ENCODE measurements at regions not wholly inside any gene's neighbourhood (a gene's known extent, or its start where the extent isn't known, plus 50 kb on each side); places are given as distances from the start of the nearest gene placed in this dataset.
"Not testable (repeated sequence)": the region's sequence is repeated elsewhere in the genome, so short reads cannot be mapped to it uniquely, and the experiment has no call there.

DNA sequence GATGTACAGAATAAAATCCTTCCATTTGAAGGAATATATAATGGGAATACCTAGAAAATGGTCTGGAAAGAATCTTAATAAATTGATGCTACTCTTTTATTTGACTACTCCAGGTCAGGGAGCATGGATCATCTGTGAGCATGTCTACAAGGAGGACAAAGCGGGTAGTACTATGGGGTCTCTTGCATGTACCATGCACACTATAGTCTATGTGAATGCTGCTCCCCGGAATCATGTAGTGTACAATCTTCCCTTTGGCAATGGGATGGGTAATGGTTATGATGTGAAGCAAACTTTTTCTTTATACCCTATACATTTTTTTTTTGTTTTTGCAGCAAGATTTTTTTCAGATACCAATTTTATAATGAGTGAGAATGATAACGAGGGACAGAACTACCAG lies 139.1 kb downstream of the SYT15 start:
- H4K20me1 ChIP-seq (ENCODE audit: insufficient read depth, low read length); H3K36me3 ChIP-seq (replicated peaks in 1 of 2; ENCODE audit: control insufficient read depth in 1 of 2, insufficient read depth in 2 of 2, low read length in 2 of 2); H3K4me2 ChIP-seq (replicated peaks; ENCODE audit: extremely low read depth, low read length, poor library complexity, severe bottlenecking); H3K27me3 Mint-ChIP-seq (ENCODE audit: low read depth in 3 of 3); H3K9me3 Mint-ChIP-seq; H3K4me1 ChIP-seq (ENCODE audit: control insufficient read depth in 1 of 2, insufficient read depth in 2 of 2, low read length in 2 of 2); DNase-seq; H3K4me1 Mint-ChIP-seq; H3K9me3 ChIP-seq (replicated peaks in 1 of 2; ENCODE audit: control insufficient read depth in 1 of 2, insufficient read depth in 1 of 2, low read length in 2 of 2); H3K36me3 Mint-ChIP-seq; intact Hi-C loops (cut with micrococcal nuclease); H3K9ac ChIP-seq (ENCODE audit: insufficient read depth, low read length, poor library complexity, severe bottlenecking); H3K4me3 ChIP-seq (replicated peaks in 1 of 3; ENCODE audit: low read depth in 2 of 3, low read length in 3 of 3); H3K27ac ChIP-seq (ENCODE audit: low read depth in 1 of 2, low read length in 2 of 2); H3K27ac Mint-ChIP-seq; H3K79me2 ChIP-seq (ENCODE audit: insufficient read depth, low read length); H3K4me3 Mint-ChIP-seq; H3K27me3 ChIP-seq (ENCODE audit: control insufficient read depth in 2 of 2, insufficient read depth in 2 of 2, low read length in 2 of 2); H2AFZ ChIP-seq (ENCODE audit: insufficient read depth, low read depth, low read length, poor library complexity, severe bottlenecking): not testable (repeated sequence)
- WGBS (ENCODE audit: insufficient coverage): no CpG with 5 or more reads among the region's 3 CpGs

- H3K36me3 ChIP-seq (replicated peaks in 1 of 2; ENCODE audit: control insufficient read depth in 1 of 2, insufficient read depth in 2 of 2, low read length in 2 of 2); H3K9me3 Mint-ChIP-seq; DNase-seq; H4K20me1 ChIP-seq (ENCODE audit: insufficient read depth, low read length); intact Hi-C loops (cut with micrococcal nuclease); H2AFZ ChIP-seq (ENCODE audit: insufficient read depth, low read depth, low read length, poor library complexity, severe bottlenecking); H3K27ac ChIP-seq (ENCODE audit: low read depth in 1 of 2, low read length in 2 of 2); H3K4me1 ChIP-seq (ENCODE audit: control insufficient read depth in 1 of 2, insufficient read depth in 2 of 2, low read length in 2 of 2); H3K27ac Mint-ChIP-seq; H3K79me2 ChIP-seq (ENCODE audit: insufficient read depth, low read length); H3K27me3 ChIP-seq (ENCODE audit: control insufficient read depth in 2 of 2, insufficient read depth in 2 of 2, low read length in 2 of 2); H3K27me3 Mint-ChIP-seq (ENCODE audit: low read depth in 3 of 3); H3K9ac ChIP-seq (ENCODE audit: insufficient read depth, low read length, poor library complexity, severe bottlenecking); H3K4me2 ChIP-seq (replicated peaks; ENCODE audit: extremely low read depth, low read length, poor library complexity, severe bottlenecking); H3K36me3 Mint-ChIP-seq; H3K4me3 ChIP-seq (replicated peaks in 1 of 3; ENCODE audit: low read depth in 2 of 3, low read length in 3 of 3); H3K4me3 Mint-ChIP-seq; H3K4me1 Mint-ChIP-seq; H3K9me3 ChIP-seq (replicated peaks in 1 of 2; ENCODE audit: control insufficient read depth in 1 of 2, insufficient read depth in 1 of 2, low read length in 2 of 2): not testable (repeated sequence)
- WGBS (ENCODE audit: insufficient coverage): no CpG with 5 or more reads among the region's 1 CpG
Observed at GRCh38 chr10:46720386-46720785, 141.5 kb downstream of the SYT15 start.

GRCh38 chr10:46720811-46721518 lies 142.0 kb downstream of the SYT15 start:
- H3K9me3 ChIP-seq (replicated peaks in 1 of 2; ENCODE audit: control insufficient read depth in 1 of 2, insufficient read depth in 1 of 2, low read length in 2 of 2); H3K9me3 Mint-ChIP-seq; H3K27ac Mint-ChIP-seq; intact Hi-C loops (cut with micrococcal nuclease); H4K20me1 ChIP-seq (ENCODE audit: insufficient read depth, low read length); H3K27ac ChIP-seq (ENCODE audit: low read depth in 1 of 2, low read length in 2 of 2); H3K79me2 ChIP-seq (ENCODE audit: insufficient read depth, low read length); H3K27me3 ChIP-seq (ENCODE audit: control insufficient read depth in 2 of 2, insufficient read depth in 2 of 2, low read length in 2 of 2); H3K4me1 Mint-ChIP-seq; H3K36me3 ChIP-seq (replicated peaks in 1 of 2; ENCODE audit: control insufficient read depth in 1 of 2, insufficient read depth in 2 of 2, low read length in 2 of 2); H3K9ac ChIP-seq (ENCODE audit: insufficient read depth, low read length, poor library complexity, severe bottlenecking); H3K4me3 Mint-ChIP-seq; H3K4me2 ChIP-seq (replicated peaks; ENCODE audit: extremely low read depth, low read length, poor library complexity, severe bottlenecking); H3K27me3 Mint-ChIP-seq (ENCODE audit: low read depth in 3 of 3); H3K36me3 Mint-ChIP-seq; DNase-seq; H3K4me3 ChIP-seq (replicated peaks in 1 of 3; ENCODE audit: low read depth in 2 of 3, low read length in 3 of 3); H2AFZ ChIP-seq (ENCODE audit: insufficient read depth, low read depth, low read length, poor library complexity, severe bottlenecking); H3K4me1 ChIP-seq (ENCODE audit: control insufficient read depth in 1 of 2, insufficient read depth in 2 of 2, low read length in 2 of 2): not testable (repeated sequence)
- no CpG with 5 or more reads among the region's 4 CpGs for WGBS (ENCODE audit: insufficient coverage)

GRCh38 chr10:46724258-46724657 lies 145.3 kb downstream of the SYT15 start:
- no CpG with 5 or more reads among the region's 3 CpGs for WGBS (ENCODE audit: insufficient coverage)

More at GRCh38 chr10:46724258-46724657, 145.3 kb downstream of the SYT15 start:
- H3K27ac ChIP-seq (ENCODE audit: low read depth in 1 of 2, low read length in 2 of 2); DNase-seq; H3K27me3 Mint-ChIP-seq (ENCODE audit: low read depth in 3 of 3); H3K4me2 ChIP-seq (replicated peaks; ENCODE audit: extremely low read depth, low read length, poor library complexity, severe bottlenecking); H3K9me3 Mint-ChIP-seq; H3K36me3 ChIP-seq (replicated peaks in 1 of 2; ENCODE audit: control insufficient read depth in 1 of 2, insufficient read depth in 2 of 2, low read length in 2 of 2); H3K27ac Mint-ChIP-seq; intact Hi-C loops (cut with micrococcal nuclease); H2AFZ ChIP-seq (ENCODE audit: insufficient read depth, low read depth, low read length, poor library complexity, severe bottlenecking); H4K20me1 ChIP-seq (ENCODE audit: insufficient read depth, low read length); H3K4me1 Mint-ChIP-seq; H3K27me3 ChIP-seq (ENCODE audit: control insufficient read depth in 2 of 2, insufficient read depth in 2 of 2, low read length in 2 of 2); H3K79me2 ChIP-seq (ENCODE audit: insufficient read depth, low read length); H3K4me1 ChIP-seq (ENCODE audit: control insufficient read depth in 1 of 2, insufficient read depth in 2 of 2, low read length in 2 of 2); H3K4me3 ChIP-seq (replicated peaks in 1 of 3; ENCODE audit: low read depth in 2 of 3, low read length in 3 of 3); H3K9me3 ChIP-seq (replicated peaks in 1 of 2; ENCODE audit: control insufficient read depth in 1 of 2, insufficient read depth in 1 of 2, low read length in 2 of 2); H3K9ac ChIP-seq (ENCODE audit: insufficient read depth, low read length, poor library complexity, severe bottlenecking); H3K36me3 Mint-ChIP-seq; H3K4me3 Mint-ChIP-seq: not testable (repeated sequence)
